Kidney epithelial cell (primary cell): ENCODE measurements at regions not wholly inside any gene's neighbourhood (a gene's known extent, or its start where the extent isn't known, plus 50 kb on each side); places are given as distances from the start of the nearest gene placed in this dataset.

Source experiments
- DNase-seq: peaks from one replicate; pipeline ENCODE4 v3.0.0-alpha.2; 2010; ENCODE audit warnings: low read depth
- H3K27me3 ChIP-seq: 2 replicates; pipeline ENCODE4 v1.6.0; 2011; ENCODE audit warnings: low read length; ENCODE audit not compliant: control insufficient read depth, insufficient read depth
- H3K36me3 ChIP-seq: 2 replicates; pipeline ENCODE4 v1.5.1; 2011; ENCODE audit warnings: low read length; ENCODE audit not compliant: control insufficient read depth, insufficient read depth
- H3K4me3 ChIP-seq: 2 replicates; pipeline ENCODE4 v1.5.1; 2011; ENCODE audit warnings: low read depth, mild to moderate bottlenecking, control low read depth, low read length
- TF ChIP-seq, protein P1 (sequence below): IDR thresholded peaks from 2 replicates; pipeline ENCODE4 v1.5.1; 2011; ENCODE audit warnings: mild to moderate bottlenecking, moderate library complexity, low read length, control low read depth, inconsistent platforms; ENCODE audit not compliant: insufficient read depth, poor library complexity, severe bottlenecking

DNA sequence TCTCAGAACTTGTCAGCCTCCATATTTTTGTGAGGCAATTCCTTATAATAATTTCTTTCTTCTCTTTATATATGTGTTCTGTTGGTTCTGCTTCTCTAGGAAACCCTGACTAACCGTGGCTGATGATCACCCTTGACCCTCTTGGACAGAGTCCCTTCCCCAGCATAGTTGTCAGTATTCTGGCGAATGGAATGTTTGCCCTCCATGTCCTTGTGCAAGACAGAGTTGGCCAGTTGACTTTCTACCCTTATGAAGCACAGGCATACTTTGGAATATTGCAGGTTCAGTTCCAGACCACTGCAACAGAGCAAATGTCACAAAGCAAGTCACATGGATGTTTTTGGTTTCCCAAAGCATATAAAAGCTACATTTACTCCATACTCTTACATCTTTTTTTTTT is 297.7 kb upstream of the SHH start:
- no peak overlapping the region for H3K4me3 ChIP-seq
- H3K27me3 ChIP-seq: no peaks in the 10 kb centered on the region
- no peak for DNase-seq
- TF ChIP-seq, protein P1, sequence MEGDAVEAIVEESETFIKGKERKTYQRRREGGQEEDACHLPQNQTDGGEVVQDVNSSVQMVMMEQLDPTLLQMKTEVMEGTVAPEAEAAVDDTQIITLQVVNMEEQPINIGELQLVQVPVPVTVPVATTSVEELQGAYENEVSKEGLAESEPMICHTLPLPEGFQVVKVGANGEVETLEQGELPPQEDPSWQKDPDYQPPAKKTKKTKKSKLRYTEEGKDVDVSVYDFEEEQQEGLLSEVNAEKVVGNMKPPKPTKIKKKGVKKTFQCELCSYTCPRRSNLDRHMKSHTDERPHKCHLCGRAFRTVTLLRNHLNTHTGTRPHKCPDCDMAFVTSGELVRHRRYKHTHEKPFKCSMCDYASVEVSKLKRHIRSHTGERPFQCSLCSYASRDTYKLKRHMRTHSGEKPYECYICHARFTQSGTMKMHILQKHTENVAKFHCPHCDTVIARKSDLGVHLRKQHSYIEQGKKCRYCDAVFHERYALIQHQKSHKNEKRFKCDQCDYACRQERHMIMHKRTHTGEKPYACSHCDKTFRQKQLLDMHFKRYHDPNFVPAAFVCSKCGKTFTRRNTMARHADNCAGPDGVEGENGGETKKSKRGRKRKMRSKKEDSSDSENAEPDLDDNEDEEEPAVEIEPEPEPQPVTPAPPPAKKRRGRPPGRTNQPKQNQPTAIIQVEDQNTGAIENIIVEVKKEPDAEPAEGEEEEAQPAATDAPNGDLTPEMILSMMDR: no peak
- no peaks in the 10 kb centered on the region for H3K36me3 ChIP-seq

DNA sequence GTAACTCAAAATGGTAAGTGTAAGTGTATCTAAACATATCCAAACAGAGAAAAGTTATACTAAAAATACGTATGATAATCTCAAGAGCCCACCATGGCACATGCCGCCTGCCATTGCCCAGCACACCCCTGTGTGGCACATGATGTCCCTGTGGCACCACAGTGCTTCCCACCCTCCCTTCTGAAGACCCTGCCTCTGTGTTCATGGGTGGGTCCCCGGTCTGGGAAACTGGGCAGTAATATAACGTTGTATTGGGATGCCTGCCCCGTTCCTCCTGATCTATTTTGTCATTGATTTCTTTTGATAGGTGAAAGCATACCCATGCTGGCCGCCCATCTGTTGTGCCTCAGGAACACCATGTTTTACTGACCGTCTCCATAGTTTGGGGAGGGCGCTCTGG is 296.8 kb upstream of the SHH start:
- DNase-seq: no peak
- Histone ChIP-seq H3K27me3 (no peaks in the 10 kb centered on the region), H3K36me3 (no peaks in the 10 kb centered on the region), H3K4me3 (no peak overlapping the region)
- TF ChIP-seq, protein P1: no peak

DNA sequence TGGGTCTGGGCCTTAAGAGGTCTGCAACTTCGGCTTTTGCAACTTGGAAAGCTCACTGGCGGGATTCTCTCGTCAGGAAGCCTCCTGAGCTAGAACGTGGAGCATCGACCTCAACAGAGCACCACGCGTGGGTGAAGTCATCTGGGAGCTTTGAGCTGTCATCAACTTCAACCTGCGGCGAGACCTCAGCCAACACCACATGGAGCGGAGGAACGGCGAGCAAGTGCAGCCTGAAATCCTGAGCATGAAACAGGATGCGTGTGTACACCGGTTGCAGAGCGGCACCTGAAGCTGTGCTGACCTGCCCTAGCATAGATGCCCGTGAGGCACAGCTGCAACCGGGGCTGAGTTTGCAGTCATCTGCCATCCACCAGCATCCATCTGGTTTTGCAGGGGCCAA is 295.7 kb upstream of the SHH start:
- H3K4me3 ChIP-seq: no peak overlapping the region
- H3K27me3 ChIP-seq: no peaks in the 10 kb centered on the region
- TF ChIP-seq, protein P1: no peak

DNA sequence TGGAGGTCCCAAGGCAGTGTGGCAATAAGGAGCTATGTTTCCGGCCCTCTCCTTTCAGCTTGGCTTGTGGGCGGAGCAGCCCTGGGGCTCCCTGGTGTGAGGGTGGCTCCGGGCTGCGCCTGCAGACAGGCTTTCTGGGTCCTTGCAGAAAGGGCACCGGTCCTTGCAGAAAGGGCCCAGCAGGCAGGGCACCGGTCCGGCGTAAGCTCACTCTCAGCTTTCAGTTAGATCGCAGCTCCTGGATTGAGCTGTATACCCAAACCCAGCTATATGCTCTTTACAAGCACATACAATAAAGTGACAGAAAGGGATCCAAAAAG is 293.8 kb upstream of the SHH start:
- Histone ChIP-seq H3K36me3 (no peaks in the 10 kb centered on the region), H3K4me3 (no peak overlapping the region), H3K27me3 (no peaks in the 10 kb centered on the region)
- no peak for DNase-seq
- TF ChIP-seq, protein P1: no peak

More for the DNA sequence above, 295.7 kb upstream of the SHH start:
- no peak for DNase-seq
- no peaks in the 10 kb centered on the region for H3K36me3 ChIP-seq

DNA sequence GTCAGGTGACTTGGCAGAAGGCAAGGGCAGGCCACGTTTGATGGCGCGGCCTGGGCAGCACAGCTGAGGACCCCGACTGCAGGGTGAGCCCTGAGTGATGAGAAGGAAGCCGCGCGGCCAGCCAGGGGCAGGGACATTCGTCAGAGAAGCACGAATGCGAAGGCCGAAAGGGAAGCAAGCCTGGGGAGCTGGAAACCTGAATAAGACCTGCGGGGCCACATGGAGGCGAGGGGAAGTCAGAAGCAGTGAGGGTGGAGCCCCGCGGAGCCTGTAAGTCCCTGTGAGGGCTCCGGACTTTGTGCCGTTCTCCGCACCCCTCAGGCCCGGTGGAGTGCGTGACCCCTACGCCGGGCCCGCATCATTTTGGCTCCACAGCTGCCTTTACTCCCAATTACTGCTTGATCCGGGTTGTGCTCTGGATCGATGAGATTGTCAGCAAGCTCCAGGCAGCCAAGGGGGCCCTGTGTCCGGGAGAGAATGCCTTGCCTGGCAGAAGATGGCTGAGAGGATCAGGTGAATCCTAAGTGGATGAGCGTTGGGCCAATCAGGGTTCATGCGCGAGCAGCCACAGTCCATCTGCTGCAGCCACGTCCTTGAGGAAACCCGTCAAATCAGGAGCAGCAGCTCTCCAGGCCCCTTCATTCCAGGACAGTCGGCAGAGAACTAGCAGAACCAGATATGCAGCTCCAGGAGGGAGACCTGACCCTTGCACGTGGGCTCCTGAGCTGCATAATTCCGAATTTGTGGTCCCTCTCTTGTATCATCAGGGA is 293.3 kb upstream of the SHH start:
- Histone ChIP-seq H3K4me3 (no peak overlapping the region), H3K36me3 (no peaks in the 10 kb centered on the region), H3K27me3 (no peaks in the 10 kb centered on the region)
- DNase-seq: no peak
- TF ChIP-seq, protein P1: no peak

DNA sequence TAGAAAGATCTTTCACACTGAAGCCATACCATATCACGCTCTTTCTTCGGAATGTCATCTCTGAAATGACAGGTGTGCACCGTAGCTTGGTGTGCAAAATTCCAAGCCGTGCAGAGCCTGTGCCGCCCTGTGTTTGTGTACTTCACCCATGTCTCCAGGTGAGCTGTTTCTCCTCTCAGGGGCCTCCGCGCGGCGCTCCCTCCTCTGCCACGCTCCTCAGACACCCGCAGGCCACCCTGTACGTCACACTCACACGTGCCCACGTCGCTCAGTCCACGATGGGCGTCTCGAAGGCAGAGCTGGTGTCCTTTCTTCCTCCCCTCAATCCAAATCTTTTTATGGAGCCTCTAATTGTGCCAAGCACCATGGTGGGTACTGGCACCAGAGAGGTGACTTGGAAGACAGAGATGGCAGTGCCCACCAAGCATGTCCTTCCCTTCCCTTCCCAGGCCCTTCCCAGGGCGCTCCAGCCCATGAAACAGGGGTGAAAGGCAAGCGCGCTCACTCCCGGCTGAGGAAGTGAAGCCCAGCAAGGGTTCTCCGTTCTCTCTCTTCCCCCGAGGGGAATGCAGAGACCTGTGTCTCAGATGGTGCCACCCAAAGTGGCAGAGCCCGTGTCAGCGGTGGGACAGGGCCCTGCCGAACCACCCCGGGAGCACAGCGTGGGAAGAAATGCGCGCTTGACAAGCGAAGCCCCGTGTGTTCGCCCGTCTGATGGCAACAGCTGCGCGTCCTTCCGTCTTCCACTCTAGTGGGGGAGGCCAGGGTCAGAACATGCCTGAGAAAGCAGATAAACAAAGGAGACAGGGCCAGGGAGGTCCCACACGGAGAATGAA is 292.5 kb upstream of the SHH start:
- H3K36me3 ChIP-seq: no peaks in the 10 kb centered on the region
- no peaks in the 10 kb centered on the region for H3K27me3 ChIP-seq
- DNase-seq: no peak
- no peak overlapping the region for H3K4me3 ChIP-seq
- TF ChIP-seq, protein P1: no peak
